T-helper 2 cell treated with Interferon-gamma antibody and Interleukin-4, amounts not matched to agents 5 μg/mL and 100 μg/mL, for 36 hours (primary cell): ENCODE measurements at regions not wholly inside any gene's neighbourhood (a gene's known extent, or its start where the extent isn't known, plus 50 kb on each side); places are given as distances from the start of the nearest gene placed in this dataset.

Experiments used
- DNase-seq: peaks from one replicate; pipeline ENCODE4 v3.0.0; 2021; ENCODE audit warnings: low spot score
- H3K27ac Mint-ChIP-seq: one replicate; pipeline ENCODE4 v1.8.0; 2021; ENCODE audit warnings: mild to moderate bottlenecking, mixed read lengths
- H3K27me3 Mint-ChIP-seq: one replicate; pipeline ENCODE4 v1.8.0; 2021; ENCODE audit warnings: low read depth, mixed read lengths
- H3K36me3 Mint-ChIP-seq: one replicate; pipeline ENCODE4 v1.8.0; 2021; ENCODE audit warnings: low read depth, mixed read lengths
- H3K4me1 Mint-ChIP-seq: one replicate; pipeline ENCODE4 v1.8.0; 2021; ENCODE audit warnings: low read depth, mixed read lengths
- H3K4me3 Mint-ChIP-seq: one replicate; pipeline ENCODE4 v1.8.0; 2022; ENCODE audit warnings: mild to moderate bottlenecking, moderate library complexity, mixed read lengths
- H3K9me3 Mint-ChIP-seq: one replicate; pipeline ENCODE4 v1.8.0; 2021; ENCODE audit warnings: mixed read lengths

DNA sequence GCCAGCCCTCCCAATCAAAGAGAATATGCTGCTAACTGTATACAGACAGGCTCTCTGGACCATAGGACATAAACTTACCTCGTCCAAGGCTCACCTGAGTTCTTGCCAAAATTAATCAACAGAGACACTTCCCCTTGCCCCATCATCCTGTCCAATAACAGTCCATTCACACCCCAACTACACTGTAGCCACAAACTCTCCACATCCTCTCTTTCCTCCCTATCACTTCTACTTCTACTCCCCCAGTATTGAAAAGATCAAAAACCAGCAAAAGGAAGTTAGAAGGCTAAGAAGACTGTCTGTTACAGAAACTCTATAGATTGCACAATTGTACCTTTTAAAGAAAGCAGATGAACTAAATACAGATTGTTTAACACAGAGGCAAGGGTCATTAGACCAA lies 133.5 kb upstream of the STT3B start:
- Mint-ChIP-seq H3K4me1 (peaks cover 10% of the 10 kb centered on the region), H3K36me3 (no peaks in the 10 kb centered on the region), H3K27me3 (peaks cover 8% of the 10 kb centered on the region), H3K27ac (no peak overlapping the region), H3K9me3 (peaks cover 4% of the 10 kb centered on the region), H3K4me3 (no peak overlapping the region)
- DNase-seq: no peak

DNA sequence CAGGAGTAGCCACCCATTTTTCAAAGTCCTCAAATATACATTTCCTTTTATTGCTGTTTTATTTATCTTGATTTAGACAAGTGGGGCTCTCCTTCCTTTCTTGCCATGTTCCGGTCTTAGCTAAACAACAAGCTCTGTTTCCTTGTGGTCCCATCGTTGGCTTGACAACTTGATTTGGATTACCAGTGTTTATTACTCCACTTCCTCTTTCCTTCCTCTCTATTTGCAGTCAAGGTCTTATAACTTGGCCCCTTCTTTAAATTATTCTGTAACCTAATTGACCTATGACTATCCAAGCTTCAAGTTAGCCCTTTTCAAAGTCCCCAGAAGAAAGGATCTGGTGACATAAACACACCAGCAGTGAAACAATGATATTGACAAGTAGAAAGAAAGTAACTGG lies 130.6 kb upstream of the STT3B start:
- H3K9me3 Mint-ChIP-seq: peaks cover 4% of the 10 kb centered on the region
- H3K27me3 Mint-ChIP-seq: peaks cover 8% of the 10 kb centered on the region
- no peaks in the 10 kb centered on the region for H3K36me3 Mint-ChIP-seq
- no peak overlapping the region for H3K4me3 Mint-ChIP-seq
- H3K27ac Mint-ChIP-seq: no peak overlapping the region
- DNase-seq: no peak
- peaks cover 10% of the 10 kb centered on the region for H3K4me1 Mint-ChIP-seq

DNA sequence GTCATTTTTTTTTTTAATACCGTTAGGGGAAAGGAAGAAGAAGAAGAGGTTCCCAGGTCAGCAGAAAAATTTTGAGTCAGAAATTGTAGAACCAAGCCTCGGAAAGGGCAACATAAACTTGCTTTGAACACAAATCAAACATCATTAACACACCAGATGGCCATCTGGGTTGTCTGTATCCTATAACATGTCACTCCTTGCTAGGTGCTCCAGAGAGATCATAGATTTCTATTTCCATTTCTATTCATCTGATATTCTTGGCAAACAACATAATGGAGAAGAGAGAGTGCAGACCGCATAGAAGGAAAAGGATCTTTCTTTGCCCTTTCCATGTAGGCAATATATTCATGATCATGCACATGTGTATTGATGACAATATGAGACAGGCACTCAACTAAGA lies 129.5 kb upstream of the STT3B start:
- no peaks in the 10 kb centered on the region for H3K36me3 Mint-ChIP-seq
- DNase-seq: no peak
- no peak overlapping the region for H3K4me3 Mint-ChIP-seq
- H3K27me3 Mint-ChIP-seq: peaks cover 8% of the 10 kb centered on the region
- peaks cover 10% of the 10 kb centered on the region for H3K4me1 Mint-ChIP-seq
- H3K9me3 Mint-ChIP-seq: peaks cover 4% of the 10 kb centered on the region
- no peak overlapping the region for H3K27ac Mint-ChIP-seq

DNA sequence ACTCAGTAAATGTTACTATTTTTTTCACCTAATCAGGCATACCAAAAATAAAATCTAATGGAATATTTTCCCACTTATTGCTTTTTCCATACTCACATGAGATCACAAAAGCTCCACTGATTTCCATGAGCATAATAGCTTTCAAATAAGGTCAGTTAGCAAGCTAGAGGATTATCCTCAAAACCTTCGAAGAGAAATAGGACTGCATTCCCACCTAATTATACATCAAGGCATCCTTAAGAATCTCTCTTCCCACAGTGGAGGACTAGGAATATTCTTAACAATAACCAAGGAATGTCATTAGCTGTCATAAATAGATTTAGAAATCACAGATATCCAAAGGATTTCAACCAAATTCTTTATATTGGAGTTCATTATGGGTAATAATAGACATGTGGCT lies 127.9 kb upstream of the STT3B start:
- Mint-ChIP-seq H3K9me3 (peaks cover 3% of the 10 kb centered on the region), H3K4me1 (peaks cover 2% of the 10 kb centered on the region), H3K27ac (no peak overlapping the region), H3K27me3 (peaks cover 11% of the 10 kb centered on the region), H3K4me3 (no peak overlapping the region), H3K36me3 (no peaks in the 10 kb centered on the region)
- no peak for DNase-seq

DNA sequence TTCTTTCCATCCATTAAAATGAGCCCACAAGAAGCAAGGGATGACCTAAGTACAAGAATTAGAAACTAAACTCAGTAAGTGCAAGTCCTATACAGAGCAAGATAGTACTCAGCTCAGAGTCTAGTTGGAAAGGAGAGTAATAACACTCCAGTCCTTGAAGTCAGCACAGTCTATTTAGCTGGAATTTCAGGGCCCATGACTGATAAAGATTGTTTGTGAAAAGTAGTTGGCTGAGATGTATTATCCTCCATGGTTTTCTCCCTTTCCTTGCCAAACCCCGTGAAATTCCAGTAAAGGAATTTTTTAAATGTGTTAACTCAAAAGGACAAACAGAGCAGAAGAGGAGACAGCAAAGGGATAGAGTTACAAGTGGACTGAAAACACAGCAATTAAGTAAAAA lies 127.2 kb upstream of the STT3B start:
- H3K9me3 Mint-ChIP-seq: no peaks in the 10 kb centered on the region
- H3K4me3 Mint-ChIP-seq: no peak overlapping the region
- no peaks in the 10 kb centered on the region for H3K36me3 Mint-ChIP-seq
- H3K27me3 Mint-ChIP-seq: peaks cover 11% of the 10 kb centered on the region
- H3K4me1 Mint-ChIP-seq: no peaks in the 10 kb centered on the region
- no peak for DNase-seq
- H3K27ac Mint-ChIP-seq: no peak overlapping the region

DNA sequence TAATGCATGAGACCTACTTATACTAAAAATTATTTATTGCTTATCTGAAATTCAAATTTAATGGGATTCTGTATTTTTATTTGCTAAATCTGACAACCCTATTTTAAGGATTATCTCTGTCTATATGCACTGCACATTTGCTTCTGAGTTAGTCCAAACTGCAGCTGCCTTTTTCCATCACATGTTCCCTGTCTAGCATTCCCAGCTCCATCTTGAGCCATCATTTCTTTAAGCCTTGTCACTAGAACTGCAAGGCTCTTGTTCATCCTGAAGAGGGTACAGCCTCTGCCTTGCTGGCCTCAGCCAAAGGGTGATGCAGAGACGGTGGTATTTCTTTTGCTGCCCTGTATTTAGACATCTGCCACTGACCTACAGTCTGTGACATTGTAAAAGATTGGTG lies 125.8 kb upstream of the STT3B start:
- no peak for DNase-seq
- Mint-ChIP-seq H3K4me1 (no peaks in the 10 kb centered on the region), H3K27ac (no peak overlapping the region), H3K27me3 (peaks cover 12% of the 10 kb centered on the region), H3K9me3 (no peaks in the 10 kb centered on the region), H3K36me3 (no peaks in the 10 kb centered on the region), H3K4me3 (no peak overlapping the region)

DNA sequence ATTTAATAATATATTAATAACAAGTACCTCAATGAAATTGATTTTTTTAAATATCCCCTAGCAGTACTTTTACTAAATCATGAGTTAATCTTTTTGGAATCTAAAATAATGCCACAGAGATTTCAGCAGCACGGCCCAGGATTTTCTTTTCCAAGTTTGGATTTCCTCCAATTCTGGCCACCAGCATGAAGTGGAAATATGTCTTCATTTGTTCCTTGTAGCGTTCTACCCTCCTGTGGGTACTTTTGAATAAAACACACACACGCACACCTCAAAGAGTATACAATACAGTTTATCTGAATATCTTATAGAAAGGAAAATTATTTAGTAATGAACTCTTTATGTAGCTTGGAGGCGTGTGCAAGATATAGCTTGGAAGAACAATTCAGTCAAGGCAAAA lies 125.1 kb upstream of the STT3B start:
- Mint-ChIP-seq H3K9me3 (no peaks in the 10 kb centered on the region), H3K4me3 (no peak overlapping the region), H3K27ac (no peak overlapping the region), H3K36me3 (no peaks in the 10 kb centered on the region), H3K4me1 (no peaks in the 10 kb centered on the region), H3K27me3 (peaks cover 13% of the 10 kb centered on the region)
- DNase-seq: no peak

DNA sequence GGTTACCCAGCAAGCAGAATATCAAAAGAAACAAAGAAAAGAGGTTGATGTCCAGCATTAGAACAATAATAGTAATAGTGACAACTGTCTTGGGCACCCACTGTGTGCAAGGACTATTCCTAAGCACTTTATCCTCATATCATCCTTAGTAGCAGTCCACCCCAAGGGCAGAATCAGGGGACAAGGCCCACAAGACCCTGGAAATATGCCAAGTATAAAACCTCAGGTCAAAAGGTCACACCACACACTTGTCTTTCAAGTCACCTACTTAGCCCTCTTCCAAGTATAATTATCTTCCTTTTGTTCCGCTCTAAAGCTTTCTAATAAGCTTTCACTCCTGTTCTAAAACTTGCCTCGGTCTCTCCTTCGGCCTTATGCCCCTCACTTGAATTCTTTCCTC lies 124.0 kb upstream of the STT3B start:
- DNase-seq: no peak
- Mint-ChIP-seq H3K36me3 (no peaks in the 10 kb centered on the region), H3K27me3 (peaks cover 8% of the 10 kb centered on the region), H3K27ac (no peak overlapping the region), H3K4me1 (no peaks in the 10 kb centered on the region), H3K4me3 (no peak overlapping the region), H3K9me3 (no peaks in the 10 kb centered on the region)

DNA sequence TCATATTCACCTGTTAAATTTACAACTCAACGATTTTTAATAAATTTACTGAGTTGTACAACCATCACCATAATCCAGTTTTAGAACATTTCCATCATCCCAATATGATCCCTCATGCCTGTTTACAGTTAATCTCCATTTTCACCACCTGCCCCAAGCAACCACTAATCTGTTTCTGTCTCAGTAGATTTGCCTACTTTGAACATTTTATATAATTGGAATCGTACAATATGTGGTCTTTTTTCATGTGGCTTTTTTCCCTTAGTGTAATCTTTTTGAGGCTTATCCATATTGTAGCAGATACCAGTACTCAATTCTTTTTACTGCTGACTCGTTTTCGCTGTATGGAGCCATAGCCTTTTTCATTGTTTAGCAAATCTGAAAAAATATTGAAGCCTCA lies 123.3 kb upstream of the STT3B start:
- no peaks in the 10 kb centered on the region for H3K36me3 Mint-ChIP-seq
- H3K9me3 Mint-ChIP-seq: no peaks in the 10 kb centered on the region
- H3K27ac Mint-ChIP-seq: no peak overlapping the region
- no peaks in the 10 kb centered on the region for H3K4me1 Mint-ChIP-seq
- peaks cover 8% of the 10 kb centered on the region for H3K27me3 Mint-ChIP-seq
- H3K4me3 Mint-ChIP-seq: no peak overlapping the region
- DNase-seq: no peak

DNA sequence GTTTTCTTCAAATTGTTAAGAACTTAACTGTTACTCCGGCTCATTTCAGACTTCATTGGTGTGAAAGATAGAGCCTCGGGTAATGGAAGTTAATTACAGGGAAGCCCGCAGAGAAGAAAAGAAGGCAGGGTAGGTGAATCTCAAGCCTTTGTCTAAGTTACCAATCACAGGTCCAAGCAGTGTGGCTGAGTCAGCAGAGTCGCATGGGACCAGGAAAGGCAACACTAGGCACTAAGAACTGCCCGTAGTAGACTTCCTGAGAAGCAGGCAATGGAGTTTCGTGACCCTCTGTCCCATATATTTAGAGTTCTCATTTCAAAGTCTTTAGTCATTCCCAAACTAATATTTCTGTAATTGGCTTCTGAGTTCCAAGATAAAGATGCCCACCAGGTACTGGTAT lies 122.9 kb upstream of the STT3B start:
- Mint-ChIP-seq H3K4me1 (no peaks in the 10 kb centered on the region), H3K27ac (no peak overlapping the region), H3K9me3 (no peaks in the 10 kb centered on the region), H3K4me3 (no peak overlapping the region), H3K27me3 (peaks cover 11% of the 10 kb centered on the region), H3K36me3 (no peaks in the 10 kb centered on the region)
- DNase-seq: no peak

DNA sequence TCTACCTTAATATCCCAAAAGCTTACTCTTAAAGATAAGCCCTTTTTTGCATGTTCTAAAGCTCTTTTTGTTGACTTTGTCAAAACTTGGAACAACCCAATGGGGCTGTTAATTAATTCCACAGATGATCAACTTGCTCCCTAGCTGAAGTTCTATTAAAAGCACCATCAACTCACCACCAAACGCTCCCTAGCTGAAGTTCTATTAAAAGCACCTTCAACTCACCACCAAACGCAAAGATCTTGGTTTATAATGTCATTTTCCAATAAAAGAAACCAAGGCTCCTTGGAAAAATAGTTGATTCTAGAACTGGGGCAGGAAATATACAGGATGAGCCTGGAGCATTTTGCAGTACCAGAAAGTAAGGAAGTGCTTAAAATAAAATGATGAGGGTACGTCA lies 122.3 kb upstream of the STT3B start:
- Mint-ChIP-seq H3K9me3 (no peaks in the 10 kb centered on the region), H3K36me3 (no peaks in the 10 kb centered on the region), H3K4me1 (no peaks in the 10 kb centered on the region), H3K27ac (no peak overlapping the region), H3K4me3 (no peak overlapping the region), H3K27me3 (peaks cover 11% of the 10 kb centered on the region)
- DNase-seq: no peak

DNA sequence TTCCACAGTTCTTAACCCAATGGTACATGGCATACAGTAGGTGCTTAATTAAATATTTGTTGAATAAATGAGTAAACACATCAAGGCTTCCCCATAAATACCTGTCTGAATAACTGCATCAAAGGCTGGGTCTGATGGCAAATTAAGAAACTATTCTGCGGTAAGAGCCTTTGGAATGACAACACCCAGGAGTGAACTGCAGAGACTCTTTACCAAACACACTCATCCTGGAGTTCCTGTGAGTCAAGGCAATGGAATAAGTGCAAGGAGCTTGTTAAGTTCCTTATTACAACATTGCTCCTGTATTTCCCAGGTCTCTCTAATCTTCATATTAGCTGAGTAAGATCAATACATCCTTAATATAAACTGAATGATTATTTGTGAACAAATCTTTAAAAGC lies 119.9 kb upstream of the STT3B start:
- peaks cover 11% of the 10 kb centered on the region for H3K27me3 Mint-ChIP-seq
- no peak overlapping the region for H3K27ac Mint-ChIP-seq
- H3K4me1 Mint-ChIP-seq: no peaks in the 10 kb centered on the region
- no peak for DNase-seq
- no peaks in the 10 kb centered on the region for H3K9me3 Mint-ChIP-seq
- no peak overlapping the region for H3K4me3 Mint-ChIP-seq
- H3K36me3 Mint-ChIP-seq: no peaks in the 10 kb centered on the region

DNA sequence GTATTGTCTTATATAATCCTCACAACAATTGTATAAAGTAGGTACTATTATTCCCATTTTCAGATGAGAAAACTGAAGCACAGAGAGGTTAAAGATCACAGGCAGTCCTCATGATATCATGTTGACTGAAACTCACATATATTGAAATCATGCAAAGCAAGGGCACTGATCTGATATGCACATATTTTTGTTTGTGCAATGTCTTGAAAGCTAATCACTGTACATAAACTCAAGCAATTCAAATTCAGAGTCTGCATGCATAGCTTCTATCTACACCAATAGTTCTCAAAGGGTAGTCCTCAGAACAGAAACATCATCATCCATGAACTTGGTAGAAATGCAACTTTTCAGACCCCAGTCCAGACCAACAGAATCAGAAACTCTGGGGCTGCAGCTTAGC lies 119.2 kb upstream of the STT3B start:
- Mint-ChIP-seq H3K4me1 (no peaks in the 10 kb centered on the region), H3K36me3 (no peaks in the 10 kb centered on the region), H3K9me3 (no peaks in the 10 kb centered on the region), H3K4me3 (no peak overlapping the region), H3K27ac (no peak overlapping the region), H3K27me3 (peaks cover 11% of the 10 kb centered on the region)
- DNase-seq: no peak

DNA sequence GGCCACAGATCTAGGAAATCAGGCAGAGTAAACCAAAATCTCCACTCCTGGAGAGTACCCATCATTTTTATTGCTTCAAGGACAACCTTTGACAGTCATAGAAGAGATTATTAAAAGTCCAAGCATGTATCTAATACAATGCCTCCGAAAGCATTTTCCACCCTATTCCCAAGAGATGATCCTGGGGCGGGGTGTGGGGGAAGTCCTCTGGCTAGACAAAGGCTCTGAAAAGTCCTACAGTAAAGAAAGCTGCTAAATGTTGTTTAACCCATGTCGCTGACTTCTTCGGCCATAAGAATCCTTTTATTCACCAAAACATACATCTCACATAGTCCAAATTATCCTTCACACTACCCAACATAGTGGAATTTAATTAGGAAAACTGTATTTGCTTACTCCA lies 115.7 kb upstream of the STT3B start:
- H3K4me1 Mint-ChIP-seq: peaks cover 5% of the 10 kb centered on the region
- no peak for DNase-seq
- H3K27ac Mint-ChIP-seq: no peak overlapping the region
- H3K4me3 Mint-ChIP-seq: no peak overlapping the region
- peaks cover 6% of the 10 kb centered on the region for H3K9me3 Mint-ChIP-seq
- H3K36me3 Mint-ChIP-seq: no peaks in the 10 kb centered on the region
- H3K27me3 Mint-ChIP-seq: peaks cover 3% of the 10 kb centered on the region

DNA sequence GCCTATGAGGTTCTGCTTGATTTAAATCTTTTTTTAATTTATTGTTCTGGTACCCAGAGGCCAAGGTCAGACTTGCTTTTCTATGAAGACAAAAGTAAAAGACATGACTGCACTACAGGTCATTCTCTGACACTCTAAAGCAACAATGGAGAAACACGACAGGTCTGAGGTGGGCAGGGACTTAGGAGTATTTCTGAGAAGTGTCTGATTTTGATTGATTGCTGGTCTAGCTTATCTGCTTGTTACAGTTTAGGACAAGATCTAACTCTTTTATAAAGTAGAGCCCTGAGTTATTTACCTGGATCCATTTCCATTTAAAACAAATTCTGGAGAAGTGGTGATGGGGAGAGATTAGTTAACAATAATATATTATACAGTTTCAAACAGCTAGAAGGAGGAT lies 115.2 kb upstream of the STT3B start:
- H3K27ac Mint-ChIP-seq: no peak overlapping the region
- DNase-seq: no peak
- peaks cover 6% of the 10 kb centered on the region for H3K9me3 Mint-ChIP-seq
- H3K4me1 Mint-ChIP-seq: peaks cover 5% of the 10 kb centered on the region
- no peak overlapping the region for H3K4me3 Mint-ChIP-seq
- peaks cover 3% of the 10 kb centered on the region for H3K27me3 Mint-ChIP-seq
- H3K36me3 Mint-ChIP-seq: no peaks in the 10 kb centered on the region

DNA sequence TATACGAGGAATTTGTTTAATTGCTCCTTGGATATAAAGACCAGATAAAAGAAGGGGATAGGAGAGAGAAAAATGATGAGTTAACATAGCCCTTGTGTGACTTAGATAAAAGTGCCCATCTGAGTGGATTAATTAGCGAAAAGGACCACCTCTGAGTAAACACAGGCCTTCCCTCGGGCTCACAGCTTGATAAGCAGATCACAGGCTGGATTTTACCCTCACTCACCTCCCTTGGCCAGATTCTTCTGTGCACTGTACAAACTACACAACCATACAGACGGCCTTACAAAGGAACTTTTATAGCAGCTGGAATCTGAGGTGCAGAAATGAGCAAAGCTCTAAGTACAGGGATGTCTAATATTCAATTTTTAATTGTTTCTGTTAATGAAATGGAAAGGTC lies 112.4 kb upstream of the STT3B start:
- Mint-ChIP-seq H3K4me3 (no peak overlapping the region), H3K27me3 (no peaks in the 10 kb centered on the region), H3K9me3 (peaks cover 6% of the 10 kb centered on the region), H3K27ac (no peak overlapping the region), H3K4me1 (peaks cover 5% of the 10 kb centered on the region), H3K36me3 (no peaks in the 10 kb centered on the region)
- DNase-seq: no peak
